ENCODE measurements at regions not wholly inside any gene's neighbourhood (a gene's known extent, or its start where the extent isn't known, plus 50 kb on each side); places are given as distances from the start of the nearest gene placed in this dataset.

GRCh38 chrX:9195199-9195880, 161.4 kb upstream of the FAM9B start:
- TF ChIP-seq POLR2A (IDR thresholded peaks at IDR 0.05) (no peak), POLR2AphosphoS5 (IDR thresholded peaks at IDR 0.05) (no peak)
